GM19468 (cell line): ENCODE measurements at regions not wholly inside any gene's neighbourhood (a gene's known extent, or its start where the extent isn't known, plus 50 kb on each side); places are given as distances from the start of the nearest gene placed in this dataset.
"Not testable (repeated sequence)": the region's sequence is repeated elsewhere in the genome, so short reads cannot be mapped to it uniquely, and the experiment has no call there.

Experiments
- ATAC-seq: cut with Tn5 transposase; IDR thresholded peaks from one replicate; pipeline ENCODE4 v1.9.1; 2021; ENCODE audit warnings: mild to moderate bottlenecking, moderate library complexity, moderate number of reproducible peaks; ENCODE audit not compliant: unreplicated experiment; ENCODE audit errors: extremely low read depth

DNA sequence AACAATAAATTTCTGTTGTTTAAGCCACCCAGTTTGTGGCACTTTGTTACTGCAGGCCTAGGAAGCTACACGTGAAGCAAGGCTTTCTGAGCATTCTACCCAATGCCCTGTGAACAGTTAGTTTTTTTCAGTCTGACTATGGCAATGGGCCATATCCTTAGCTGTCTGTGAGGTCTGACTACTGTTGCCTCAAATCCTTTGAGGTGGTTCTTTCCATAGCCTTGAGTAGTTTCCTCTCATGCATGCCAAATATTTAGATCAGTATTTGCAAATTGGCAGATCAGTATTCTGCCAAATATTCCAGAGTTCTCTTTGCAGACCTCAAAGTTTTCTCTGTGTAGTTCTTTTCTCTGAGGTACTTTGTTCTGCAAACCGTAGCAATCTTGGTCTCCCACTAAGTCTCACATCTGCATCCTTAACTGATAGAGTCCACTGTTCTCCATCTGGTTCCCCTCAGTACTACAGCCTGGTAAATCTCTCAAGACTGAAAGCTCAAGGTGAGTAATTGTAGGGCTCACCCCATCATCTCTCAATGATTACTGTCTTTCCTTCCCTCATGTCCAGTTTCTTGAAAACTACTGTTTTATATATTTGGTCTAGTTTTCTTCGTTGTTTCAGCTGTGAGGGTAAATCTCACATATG, 984.9 kb upstream of the INTU start:
- no peak for ATAC-seq

GRCh38 chr4:126658411-126658810, 974.3 kb upstream of the INTU start:
- ATAC-seq, result no peak

- ATAC-seq, result no peak
Observed at GRCh38 chr4:126661194-126661593, 971.6 kb upstream of the INTU start.

- no peak for ATAC-seq
Observed at GRCh38 chr4:126664839-126665238, 967.9 kb upstream of the INTU start.

DNA sequence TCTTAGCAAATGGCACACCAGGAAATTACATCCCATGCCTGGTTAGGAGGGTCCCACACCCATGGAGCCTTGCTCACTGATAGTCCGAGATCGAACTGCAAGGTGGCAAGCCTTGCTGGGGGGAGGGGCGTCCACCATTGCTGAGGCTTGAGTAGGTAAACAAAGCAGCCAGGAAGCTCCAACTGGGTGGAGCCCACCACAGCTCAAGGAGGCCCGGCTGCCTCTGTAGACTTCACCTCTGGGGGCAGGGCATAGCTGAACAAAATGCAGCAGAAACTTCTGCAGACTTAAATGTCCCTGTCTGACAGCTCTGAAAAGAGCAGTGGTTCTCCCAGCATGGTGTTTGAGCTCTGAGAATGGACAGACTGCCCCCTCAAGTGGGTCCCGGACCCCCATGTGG, 962.7 kb upstream of the INTU start:
- ATAC-seq, result not testable (repeated sequence)

DNA sequence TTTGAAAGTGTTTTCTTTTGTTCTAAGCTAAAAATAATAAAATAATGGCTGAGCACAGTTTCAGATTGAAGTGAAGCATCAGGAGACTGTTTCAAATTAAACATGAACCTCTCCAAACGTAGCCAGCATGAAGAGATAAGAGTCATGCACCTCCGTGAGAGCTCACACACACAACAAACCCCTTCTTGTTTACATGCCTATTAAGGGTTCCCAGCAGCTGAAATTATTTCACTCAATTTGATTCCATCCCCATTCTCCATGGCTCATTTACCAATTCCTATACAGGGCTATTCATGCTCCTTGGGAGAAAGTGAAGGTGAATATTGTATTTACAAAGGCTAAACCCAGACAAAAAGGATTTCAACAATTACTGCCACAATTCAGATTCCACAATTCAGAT, 954.1 kb upstream of the INTU start:
- ATAC-seq, result no peak

GRCh38 chr4:126679303-126679702, 953.5 kb upstream of the INTU start:
- no peak for ATAC-seq

- ATAC-seq, result no peak
Observed at GRCh38 chr4:126682250-126682649, 950.5 kb upstream of the INTU start.

DNA sequence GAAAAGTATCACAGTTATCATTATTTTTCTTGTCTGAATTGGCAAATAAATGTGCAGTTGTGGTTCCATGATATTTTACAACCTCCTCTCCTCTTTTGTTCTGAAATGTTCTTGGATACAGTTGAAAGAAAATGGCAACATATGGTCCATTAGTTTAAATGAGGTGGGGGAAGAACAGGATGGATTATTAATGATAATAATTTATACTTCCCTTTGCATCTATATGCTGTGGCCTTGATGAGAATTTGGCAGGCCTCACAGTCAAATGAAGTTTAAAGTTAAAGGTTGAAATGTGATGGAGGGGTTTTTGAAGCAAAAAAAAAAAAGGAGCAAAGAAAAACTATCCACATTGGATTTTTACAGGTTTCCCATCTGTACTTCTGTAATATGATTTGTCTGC, 946.3 kb upstream of the INTU start:
- ATAC-seq, result no peak

DNA sequence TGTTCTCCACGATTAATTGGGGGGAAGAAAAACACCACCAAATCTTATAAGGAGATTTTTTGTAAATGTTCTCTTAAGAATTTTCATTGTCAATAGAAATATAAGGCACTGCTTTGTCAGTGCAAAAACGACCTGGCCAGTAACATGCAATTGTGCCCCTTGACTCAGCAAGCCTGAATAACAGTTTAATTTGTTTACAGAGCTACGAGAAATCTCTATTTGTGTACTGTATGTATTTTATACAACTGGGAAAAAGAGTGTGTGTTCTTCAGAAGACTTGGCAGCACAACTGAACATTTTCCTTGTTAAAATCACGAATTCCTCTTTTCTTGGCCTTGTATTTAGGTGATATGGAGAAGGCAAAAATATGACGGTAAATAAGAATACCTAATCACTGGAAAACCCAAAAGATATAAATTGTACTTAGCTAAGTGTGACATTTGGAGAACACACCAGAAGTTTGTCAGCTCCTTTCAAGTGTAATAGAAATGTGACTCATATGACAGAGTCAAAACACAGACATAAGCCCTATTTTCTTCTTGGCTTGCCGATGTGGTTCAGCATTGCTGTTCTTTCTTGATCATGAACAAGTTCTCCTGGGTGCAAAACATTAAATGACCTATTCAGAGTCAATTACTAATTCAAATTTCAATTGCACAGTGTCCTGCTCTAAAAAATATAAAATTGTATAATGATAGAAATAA, 945.0 kb upstream of the INTU start:
- ATAC-seq, result no peak

DNA sequence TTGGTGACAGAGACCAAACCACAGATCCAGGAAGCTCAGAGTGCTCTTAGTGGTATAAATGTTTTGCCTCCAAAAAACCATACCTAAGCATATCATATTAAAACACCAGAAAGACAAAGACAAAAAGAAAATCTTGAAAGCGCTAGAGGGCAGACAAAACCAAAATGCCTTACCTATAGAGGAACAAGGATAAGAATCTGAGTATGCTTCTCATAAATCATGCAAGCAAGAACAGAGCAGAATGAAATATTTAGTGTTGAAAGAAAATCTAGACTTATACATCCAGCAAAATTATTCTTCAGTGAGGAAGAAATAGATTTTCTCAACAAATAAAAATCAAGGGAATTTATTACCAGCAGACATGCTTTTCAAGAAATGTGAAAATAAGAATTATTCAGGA, 941.0 kb upstream of the INTU start:
- ATAC-seq, result no peak

GRCh38 chr4:126697748-126698147, 935.0 kb upstream of the INTU start:
- no peak for ATAC-seq

- ATAC-seq, result no peak
Observed at GRCh38 chr4:126698224-126698623, 934.5 kb upstream of the INTU start.

- ATAC-seq, result no peak
Observed at GRCh38 chr4:126701756-126702155, 931.0 kb upstream of the INTU start.

DNA sequence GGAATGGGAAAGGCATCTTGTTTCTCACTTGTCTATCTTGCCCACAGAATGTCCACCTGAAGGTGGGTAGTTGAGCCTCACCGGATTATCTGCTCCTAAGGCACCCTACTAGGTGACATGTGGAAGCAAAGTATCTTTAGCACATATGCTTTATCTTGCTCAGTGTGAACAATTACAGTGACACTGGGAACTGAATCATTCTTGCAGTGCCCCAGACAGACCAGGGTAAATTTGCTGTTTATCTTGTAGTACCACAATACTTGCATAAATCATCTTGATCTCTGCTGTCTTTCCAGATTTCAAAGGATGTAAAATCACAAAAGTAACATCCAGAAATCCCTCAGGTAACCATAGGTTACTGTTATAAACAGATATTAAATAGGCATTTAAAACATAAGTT, 930.0 kb upstream of the INTU start:
- ATAC-seq, result no peak

GRCh38 chr4:126705266-126705665, 927.5 kb upstream of the INTU start:
- no peak for ATAC-seq

DNA sequence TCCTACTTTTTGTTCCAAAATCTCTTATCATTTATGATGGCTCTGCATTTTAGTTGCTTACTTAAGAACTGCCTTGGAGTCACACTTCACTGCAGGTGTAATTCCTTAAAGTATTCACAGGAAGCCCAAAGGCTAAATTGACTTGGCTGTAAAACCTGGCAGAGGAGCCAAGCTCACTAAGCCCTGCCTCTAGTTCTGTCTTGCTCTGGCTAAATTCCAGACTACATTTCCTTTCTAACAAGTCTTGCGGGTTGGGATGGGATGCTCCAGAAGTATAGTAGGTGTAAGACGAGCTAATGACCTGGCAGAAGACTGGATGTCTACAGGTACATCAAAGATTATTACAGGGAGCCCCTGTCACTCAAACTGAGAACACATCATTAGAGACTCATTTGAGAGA, 924.0 kb upstream of the INTU start:
- ATAC-seq, result no peak

- ATAC-seq, result no peak
Observed at GRCh38 chr4:126710935-126711334, 921.8 kb upstream of the INTU start.

- no peak for ATAC-seq
Observed at GRCh38 chr4:126715067-126715466, 917.7 kb upstream of the INTU start.

DNA sequence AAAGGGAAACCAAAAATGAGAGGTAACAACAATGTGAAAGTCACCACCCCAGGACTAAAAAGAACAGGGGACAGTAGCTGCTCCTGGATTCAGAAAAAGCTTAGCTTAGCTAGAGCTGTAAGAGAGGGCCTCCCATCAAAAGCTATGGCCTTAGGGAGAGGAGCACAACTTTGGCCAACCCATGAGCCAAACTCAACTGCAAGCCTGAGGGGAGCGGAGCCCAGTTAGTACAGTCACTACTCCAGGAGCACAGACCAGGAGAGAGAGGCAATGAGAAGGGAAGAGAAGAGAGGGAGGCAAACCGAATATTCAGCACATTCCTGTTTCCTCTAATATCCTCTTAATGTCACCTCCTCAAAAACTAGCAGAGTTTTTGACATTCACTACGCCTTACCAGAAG, 917.1 kb upstream of the INTU start:
- ATAC-seq, result no peak

GRCh38 chr4:126718136-126718535, 914.6 kb upstream of the INTU start:
- no peak for ATAC-seq

- no peak for ATAC-seq
Observed at GRCh38 chr4:126719852-126720251, 912.9 kb upstream of the INTU start.
